ENCODE measurements at regions not wholly inside any gene's neighbourhood (a gene's known extent, or its start where the extent isn't known, plus 50 kb on each side); places are given as distances from the start of the nearest gene placed in this dataset.
A peak's percentile ranks its signal among the peaks of the same experiment; 100 is the strongest.

DNA sequence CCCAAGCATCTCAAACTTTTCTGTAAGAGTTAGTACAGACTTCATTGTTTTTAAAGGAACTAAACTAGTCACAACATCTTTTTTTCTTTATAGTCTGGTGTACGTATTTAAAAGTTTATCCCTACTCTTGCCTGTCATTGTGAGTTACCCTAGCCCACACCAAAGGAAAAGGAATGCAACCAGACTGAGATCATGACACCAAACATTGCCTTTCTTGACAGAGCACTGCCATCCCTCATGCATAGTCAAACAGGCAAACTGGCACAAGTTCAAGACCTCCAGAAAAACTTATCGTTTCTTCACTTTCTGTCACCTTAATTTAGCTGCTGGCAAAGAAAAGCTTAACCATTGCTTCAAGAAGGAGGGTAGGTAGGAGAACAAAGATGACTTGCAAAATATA is 448.4 kb upstream of the MANEA start:
- DNase-seq (ENCODE audit: low read depth, low spot score), result no peak
- in situ Hi-C loops (cut with HindIII; ENCODE audit: low pct_unique_long_range_greater_than_20kb, low sequenced_read_pairs), result no loop called here

DNA sequence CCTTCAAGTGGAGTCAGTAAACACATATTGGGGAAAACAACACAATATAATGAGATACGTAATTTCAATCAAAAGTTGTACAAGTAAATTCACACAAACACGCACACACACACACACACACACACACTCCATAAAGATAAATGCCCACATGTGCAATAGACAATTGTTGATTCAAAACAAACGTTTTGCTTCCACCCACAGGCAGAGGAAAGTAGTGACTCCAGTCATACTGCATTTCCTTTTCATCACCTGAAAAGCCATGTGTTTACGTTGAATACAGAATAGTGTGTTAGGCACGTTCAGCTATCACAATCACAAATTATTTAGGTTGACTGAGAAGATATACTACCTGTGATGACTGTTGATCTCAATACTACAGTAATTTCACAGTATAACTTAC is 443.8 kb upstream of the MANEA start:
- in situ Hi-C loops (cut with HindIII; ENCODE audit: low pct_unique_long_range_greater_than_20kb, low sequenced_read_pairs), result no loop called here
- DNase-seq (ENCODE audit: low read depth, low spot score), result peak; percentile 11

- in situ Hi-C loops (cut with HindIII; ENCODE audit: low pct_unique_long_range_greater_than_20kb, low sequenced_read_pairs), result no loop called here
Measured at GRCh38 chr6:95135182-95135581, 442.2 kb upstream of the MANEA start.

GRCh38 chr6:95142101-95142500 is 435.2 kb upstream of the MANEA start:
- in situ Hi-C loops (cut with HindIII; ENCODE audit: low pct_unique_long_range_greater_than_20kb, low sequenced_read_pairs), result no loop called here
- no peak for DNase-seq (ENCODE audit: low read depth, low spot score)

More at GRCh38 chr6:95135182-95135581, 442.2 kb upstream of the MANEA start:
- DNase-seq (ENCODE audit: low read depth, low spot score), result no peak

- in situ Hi-C loops (cut with HindIII; ENCODE audit: low pct_unique_long_range_greater_than_20kb, low sequenced_read_pairs), result no loop called here
Measured at GRCh38 chr6:95142661-95143335, 434.5 kb upstream of the MANEA start.

GRCh38 chr6:95143408-95144180 is 433.7 kb upstream of the MANEA start:
- DNase-seq (ENCODE audit: low read depth, low spot score), result no peak
- in situ Hi-C loops (cut with HindIII; ENCODE audit: low pct_unique_long_range_greater_than_20kb, low sequenced_read_pairs), result no loop called here

More at GRCh38 chr6:95142661-95143335, 434.5 kb upstream of the MANEA start:
- DNase-seq (ENCODE audit: low read depth, low spot score), result no peak

DNA sequence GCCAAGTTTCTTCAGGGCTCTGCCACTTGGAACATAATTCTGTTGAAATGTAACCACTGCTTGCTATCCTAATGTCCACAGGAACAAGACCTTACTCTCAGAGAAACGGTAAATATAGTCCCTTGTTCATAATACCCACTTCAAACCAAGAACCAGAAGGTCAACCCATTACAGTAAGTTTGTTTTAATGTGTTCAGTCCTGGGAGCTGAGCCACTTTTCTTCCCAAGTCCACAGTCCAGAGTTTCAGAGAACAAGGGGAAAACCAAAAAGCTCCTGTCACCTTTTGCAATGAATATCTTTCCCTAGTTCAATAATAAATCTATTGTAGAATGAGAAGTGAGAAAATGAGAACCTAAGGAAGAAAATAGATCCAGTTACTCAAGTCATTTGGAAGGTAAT is 431.9 kb upstream of the MANEA start:
- DNase-seq (ENCODE audit: low read depth, low spot score), result no peak
- in situ Hi-C loops (cut with HindIII; ENCODE audit: low pct_unique_long_range_greater_than_20kb, low sequenced_read_pairs), result no loop called here

DNA sequence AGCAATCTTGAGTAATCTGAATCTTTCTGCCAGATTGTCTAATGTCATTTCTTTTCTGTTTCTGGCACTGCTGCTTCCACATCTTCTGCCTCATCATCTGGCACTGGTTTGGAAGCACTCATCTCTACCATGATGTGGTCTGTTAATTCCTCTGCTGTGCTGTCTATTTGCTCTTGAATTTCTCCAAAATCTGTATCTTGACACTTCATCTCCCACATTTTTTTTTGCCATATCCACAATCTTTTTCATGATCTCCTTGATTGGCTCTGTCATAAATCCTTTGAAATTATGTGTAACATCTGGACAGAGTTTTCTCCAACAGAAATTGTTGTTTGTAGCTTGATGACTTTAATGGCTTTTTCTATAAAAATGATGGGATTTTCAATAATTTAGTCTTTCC is 417.8 kb upstream of the MANEA start:
- in situ Hi-C loops (cut with HindIII; ENCODE audit: low pct_unique_long_range_greater_than_20kb, low sequenced_read_pairs), result no loop called here
- no peak for DNase-seq (ENCODE audit: low read depth, low spot score)

- DNase-seq (ENCODE audit: low read depth, low spot score), result no peak
- in situ Hi-C loops (cut with HindIII; ENCODE audit: low pct_unique_long_range_greater_than_20kb, low sequenced_read_pairs), result no loop called here
Measured at GRCh38 chr6:95169775-95170174, 407.6 kb upstream of the MANEA start.

- in situ Hi-C loops (cut with HindIII; ENCODE audit: low pct_unique_long_range_greater_than_20kb, low sequenced_read_pairs), result no loop called here
- DNase-seq (ENCODE audit: low read depth, low spot score), result no peak
Measured at GRCh38 chr6:95175927-95176675, 401.2 kb upstream of the MANEA start.

DNA sequence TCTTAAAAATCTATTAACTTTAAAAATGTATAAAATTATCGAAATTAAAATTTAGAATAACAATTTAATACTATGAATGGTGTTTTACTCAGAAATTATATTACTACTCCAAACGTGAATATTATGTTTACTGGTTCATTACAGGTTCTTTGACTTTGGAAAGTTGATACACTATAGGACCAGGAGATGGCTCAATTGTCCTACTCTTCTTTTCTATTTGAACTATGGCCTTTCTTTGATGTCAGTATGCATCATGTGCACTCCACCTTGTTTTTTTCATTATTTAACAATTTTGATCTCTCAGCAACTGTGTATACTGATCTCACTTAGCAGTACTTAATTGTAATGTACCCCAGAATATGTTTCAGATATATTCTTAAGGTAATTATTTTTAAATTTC is 391.5 kb upstream of the MANEA start:
- no peak for DNase-seq (ENCODE audit: low read depth, low spot score)
- in situ Hi-C loops (cut with HindIII; ENCODE audit: low pct_unique_long_range_greater_than_20kb, low sequenced_read_pairs), result no loop called here

DNA sequence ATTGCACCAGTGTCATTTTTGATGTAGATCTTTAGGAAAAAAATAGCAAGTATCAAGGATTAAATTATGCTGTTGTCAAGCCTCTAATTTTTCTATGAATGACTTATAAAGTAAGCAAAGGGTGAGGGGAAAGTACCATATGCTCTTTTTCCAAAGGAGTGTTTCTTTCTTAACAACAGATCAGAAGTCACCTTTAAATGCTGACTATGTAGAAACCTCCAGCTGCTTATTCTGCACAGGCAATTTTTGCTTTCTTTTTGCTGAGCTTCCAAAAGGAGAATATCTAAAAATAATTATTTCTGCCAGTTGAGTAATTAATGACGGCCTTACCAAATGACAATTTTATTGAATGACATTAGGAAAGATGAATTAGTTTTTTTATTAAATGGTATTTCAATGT is 390.6 kb upstream of the MANEA start:
- no peak for DNase-seq (ENCODE audit: low read depth, low spot score)
- in situ Hi-C loops (cut with HindIII; ENCODE audit: low pct_unique_long_range_greater_than_20kb, low sequenced_read_pairs), result no loop called here

GRCh38 chr6:95197590-95197989 is 379.7 kb upstream of the MANEA start:
- DNase-seq (ENCODE audit: low read depth, low spot score), result no peak
- in situ Hi-C loops (cut with HindIII; ENCODE audit: low pct_unique_long_range_greater_than_20kb, low sequenced_read_pairs), result no loop called here

DNA sequence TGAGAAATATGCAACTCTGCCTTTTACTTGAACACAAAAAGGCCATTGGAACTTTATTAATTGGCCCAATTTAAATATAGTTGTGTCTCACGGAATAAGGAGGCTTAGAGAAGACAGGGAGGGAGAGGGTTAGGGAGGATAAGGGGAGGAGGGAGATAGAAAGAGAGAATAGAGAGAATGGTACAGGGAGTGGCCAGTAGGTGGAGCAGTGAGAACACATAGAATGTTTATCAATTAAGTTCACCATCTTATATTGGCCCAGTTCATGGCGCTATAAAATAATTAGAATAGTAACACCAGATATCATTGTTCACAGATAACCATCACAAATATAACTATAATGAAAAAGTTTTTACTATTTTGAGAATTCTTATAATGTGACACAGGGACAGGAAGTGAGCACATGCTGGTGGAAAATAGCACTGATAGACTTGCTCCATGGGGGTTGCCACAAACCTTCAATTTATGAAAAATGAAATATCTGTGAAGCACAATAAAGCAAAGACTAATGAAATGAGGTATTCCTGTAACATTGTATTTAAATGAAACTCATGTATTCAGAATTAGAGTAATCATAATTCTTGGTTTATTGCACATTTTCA is 374.1 kb upstream of the MANEA start:
- DNase-seq (ENCODE audit: low read depth, low spot score), result peak; percentile 57
- in situ Hi-C loops (cut with HindIII; ENCODE audit: low pct_unique_long_range_greater_than_20kb, low sequenced_read_pairs), result no loop called here

DNA sequence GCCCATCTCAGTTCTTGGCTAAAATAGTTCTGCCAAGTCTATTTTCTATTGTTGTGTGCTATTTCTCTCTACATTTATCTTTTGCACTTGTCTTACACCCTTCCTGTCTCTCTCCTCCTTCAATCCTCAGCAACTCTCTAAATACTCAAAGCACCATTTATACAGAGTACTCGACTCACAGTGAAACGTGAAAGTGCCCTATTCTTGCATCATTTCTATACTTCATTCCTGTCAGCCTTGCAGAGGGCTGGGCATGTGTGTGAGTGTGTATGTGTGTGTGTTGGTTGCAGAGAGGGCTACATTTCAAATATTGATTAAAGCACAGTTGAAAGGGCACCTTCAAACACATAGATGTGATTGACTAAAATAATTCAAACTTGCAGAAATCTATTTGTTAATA is 373.2 kb upstream of the MANEA start:
- in situ Hi-C loops (cut with HindIII; ENCODE audit: low pct_unique_long_range_greater_than_20kb, low sequenced_read_pairs), result no loop called here
- no peak for DNase-seq (ENCODE audit: low read depth, low spot score)

- in situ Hi-C loops (cut with HindIII; ENCODE audit: low pct_unique_long_range_greater_than_20kb, low sequenced_read_pairs), result no loop called here
- no peak for DNase-seq (ENCODE audit: low read depth, low spot score)
Measured at GRCh38 chr6:95208621-95209020, 368.7 kb upstream of the MANEA start.

DNA sequence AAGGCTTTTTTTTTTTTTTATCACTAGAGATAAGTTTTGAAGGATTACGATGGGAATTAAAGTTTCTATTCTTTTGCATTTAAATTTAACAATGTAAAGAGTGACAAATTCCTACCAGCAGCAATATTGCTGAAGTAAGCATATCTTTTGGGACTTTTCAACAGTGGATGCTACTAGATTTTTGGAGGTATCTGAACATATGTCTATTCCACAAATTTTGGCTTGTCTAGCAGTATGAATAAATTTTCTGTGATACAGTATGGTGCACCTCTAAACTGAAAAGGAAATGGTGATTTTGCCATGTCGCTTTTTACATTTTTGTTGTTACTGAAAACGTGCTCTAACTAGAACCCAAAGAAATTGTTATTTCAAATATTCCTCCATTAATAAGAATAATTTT is 368.3 kb upstream of the MANEA start:
- DNase-seq (ENCODE audit: low read depth, low spot score), result no peak
- in situ Hi-C loops (cut with HindIII; ENCODE audit: low pct_unique_long_range_greater_than_20kb, low sequenced_read_pairs), result no loop called here

GRCh38 chr6:95216555-95216954 is 360.8 kb upstream of the MANEA start:
- in situ Hi-C loops (cut with HindIII; ENCODE audit: low pct_unique_long_range_greater_than_20kb, low sequenced_read_pairs), result no loop called here
- no peak for DNase-seq (ENCODE audit: low read depth, low spot score)

All from SK-MEL-5 (cell line).